ENCODE measurements at regions not wholly inside any gene's neighbourhood (a gene's known extent, or its start where the extent isn't known, plus 50 kb on each side); places are given as distances from the start of the nearest gene placed in this dataset.

- DNase-seq (ENCODE audit: low read depth) = no peak
- no peaks in the 10 kb centered on the region for H3K36me3 ChIP-seq (ENCODE audit: control insufficient read depth, insufficient read depth, low read length)
- H3K4me3 ChIP-seq (ENCODE audit: low read depth, low read length) = no peak overlapping the region
- H3K27me3 ChIP-seq (ENCODE audit: control insufficient read depth, insufficient read depth, low read length) = no peaks in the 10 kb centered on the region
- no peak for TF ChIP-seq CTCF (IDR thresholded peaks at IDR 0.05; ENCODE audit: insufficient read depth, low read length, poor library complexity, severe bottlenecking)
These were observed 602.9 kb upstream of the GHITM start for GRCh38 chr10:83536426-83536825.

GRCh38 chr10:83538047-83538446 is 601.3 kb upstream of the GHITM start:
- DNase-seq (ENCODE audit: low read depth) = no peak
- TF ChIP-seq CTCF (IDR thresholded peaks at IDR 0.05; ENCODE audit: insufficient read depth, low read length, poor library complexity, severe bottlenecking) = no peak
- Histone ChIP-seq H3K27me3 (ENCODE audit: control insufficient read depth, insufficient read depth, low read length) (no peaks in the 10 kb centered on the region), H3K4me3 (ENCODE audit: low read depth, low read length) (no peak overlapping the region), H3K36me3 (ENCODE audit: control insufficient read depth, insufficient read depth, low read length) (no peaks in the 10 kb centered on the region)

GRCh38 chr10:83539528-83540308 is 599.6 kb upstream of the GHITM start:
- DNase-seq (ENCODE audit: low read depth) = peak; percentile 90
- no peaks in the 10 kb centered on the region for H3K27me3 ChIP-seq (ENCODE audit: control insufficient read depth, insufficient read depth, low read length)
- H3K36me3 ChIP-seq (ENCODE audit: control insufficient read depth, insufficient read depth, low read length) = no peaks in the 10 kb centered on the region
- no peak for TF ChIP-seq CTCF (IDR thresholded peaks at IDR 0.05; ENCODE audit: insufficient read depth, low read length, poor library complexity, severe bottlenecking)
- H3K4me3 ChIP-seq (ENCODE audit: low read depth, low read length) = no peak overlapping the region

GRCh38 chr10:83541046-83541445 is 598.3 kb upstream of the GHITM start:
- Histone ChIP-seq H3K4me3 (ENCODE audit: low read depth, low read length) (no peak overlapping the region), H3K36me3 (ENCODE audit: control insufficient read depth, insufficient read depth, low read length) (no peaks in the 10 kb centered on the region), H3K27me3 (ENCODE audit: control insufficient read depth, insufficient read depth, low read length) (no peaks in the 10 kb centered on the region)
- DNase-seq (ENCODE audit: low read depth) = no peak
- no peak for TF ChIP-seq CTCF (IDR thresholded peaks at IDR 0.05; ENCODE audit: insufficient read depth, low read length, poor library complexity, severe bottlenecking)

- H3K27me3 ChIP-seq (ENCODE audit: control insufficient read depth, insufficient read depth, low read length) = no peaks in the 10 kb centered on the region
- TF ChIP-seq CTCF (IDR thresholded peaks at IDR 0.05; ENCODE audit: insufficient read depth, low read length, poor library complexity, severe bottlenecking) = no peak
- H3K4me3 ChIP-seq (ENCODE audit: low read depth, low read length) = no peak overlapping the region
- no peaks in the 10 kb centered on the region for H3K36me3 ChIP-seq (ENCODE audit: control insufficient read depth, insufficient read depth, low read length)
- peak; percentile 62 for DNase-seq (ENCODE audit: low read depth)
These were observed 596.4 kb upstream of the GHITM start for GRCh38 chr10:83542774-83543411.

Data from kidney epithelial cell (primary cell).